MM.1S (cell line): ENCODE measurements at regions not wholly inside any gene's neighbourhood (a gene's known extent, or its start where the extent isn't known, plus 50 kb on each side); places are given as distances from the start of the nearest gene placed in this dataset.

Experiments
- EZH2 ChIP-seq: fragments of 300-600 bp; sonication (generic); optimal IDR thresholded peaks from 2 replicates; pipeline ENCODE3; 2017; ENCODE audit warnings: low read depth, mild to moderate bottlenecking, antibody characterized with exemption, low read length, mixed read lengths
- TF ChIP-seq, protein P1 (sequence below): fragments of 300-600 bp; sonication (generic); IDR thresholded peaks from 2 replicates; pipeline ENCODE4 v1.5.1; 2016; ENCODE audit warnings: antibody characterized with exemption, low read length, mixed read lengths

DNA sequence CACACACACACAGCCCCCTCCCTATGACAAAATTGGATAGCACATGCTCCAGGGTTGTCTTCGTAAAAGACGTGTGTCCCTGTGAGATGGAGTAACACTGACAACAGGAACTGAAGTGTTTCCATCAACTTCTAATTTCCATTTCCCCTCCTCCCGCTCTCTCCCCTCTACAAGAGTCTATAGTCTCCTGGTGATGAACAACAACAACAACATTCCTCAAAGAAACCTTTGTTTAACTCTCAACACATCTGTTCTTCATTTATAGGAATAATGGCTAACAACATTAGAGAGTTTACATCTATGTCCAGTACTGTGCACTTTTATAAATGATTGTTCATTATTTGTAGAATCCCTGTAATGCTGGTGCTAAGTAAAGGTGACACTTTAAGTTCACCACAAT is 205.8 kb upstream of the SSTR4 start:
- TF ChIP-seq, protein P1, sequence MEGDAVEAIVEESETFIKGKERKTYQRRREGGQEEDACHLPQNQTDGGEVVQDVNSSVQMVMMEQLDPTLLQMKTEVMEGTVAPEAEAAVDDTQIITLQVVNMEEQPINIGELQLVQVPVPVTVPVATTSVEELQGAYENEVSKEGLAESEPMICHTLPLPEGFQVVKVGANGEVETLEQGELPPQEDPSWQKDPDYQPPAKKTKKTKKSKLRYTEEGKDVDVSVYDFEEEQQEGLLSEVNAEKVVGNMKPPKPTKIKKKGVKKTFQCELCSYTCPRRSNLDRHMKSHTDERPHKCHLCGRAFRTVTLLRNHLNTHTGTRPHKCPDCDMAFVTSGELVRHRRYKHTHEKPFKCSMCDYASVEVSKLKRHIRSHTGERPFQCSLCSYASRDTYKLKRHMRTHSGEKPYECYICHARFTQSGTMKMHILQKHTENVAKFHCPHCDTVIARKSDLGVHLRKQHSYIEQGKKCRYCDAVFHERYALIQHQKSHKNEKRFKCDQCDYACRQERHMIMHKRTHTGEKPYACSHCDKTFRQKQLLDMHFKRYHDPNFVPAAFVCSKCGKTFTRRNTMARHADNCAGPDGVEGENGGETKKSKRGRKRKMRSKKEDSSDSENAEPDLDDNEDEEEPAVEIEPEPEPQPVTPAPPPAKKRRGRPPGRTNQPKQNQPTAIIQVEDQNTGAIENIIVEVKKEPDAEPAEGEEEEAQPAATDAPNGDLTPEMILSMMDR: no peak
- TF ChIP-seq EZH2: no peak
